ENCODE measurements at regions not wholly inside any gene's neighbourhood (a gene's known extent, or its start where the extent isn't known, plus 50 kb on each side); places are given as distances from the start of the nearest gene placed in this dataset.

DNA sequence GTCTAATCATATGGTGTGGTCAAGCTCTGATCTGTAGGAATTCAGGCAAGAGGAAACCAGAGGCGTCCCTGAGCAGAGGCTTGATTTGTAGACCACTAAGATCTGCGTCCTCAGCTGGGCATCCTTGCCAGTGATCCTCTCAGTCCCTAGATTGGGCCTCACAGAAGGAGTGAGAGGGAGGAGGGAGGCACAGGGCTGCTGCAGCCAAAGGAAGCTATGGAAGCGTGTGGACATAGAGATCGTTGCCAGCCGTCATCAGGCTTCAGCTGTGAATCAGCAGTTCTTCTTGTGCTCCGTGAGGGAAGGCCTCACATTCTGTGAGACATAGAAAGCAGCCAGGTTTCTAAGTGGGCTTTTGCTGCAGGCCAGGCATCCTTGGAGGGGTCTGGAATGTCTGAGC, 254.6 kb upstream of the KIRREL3 start:
- Histone ChIP-seq H3K27ac (no peak overlapping the region), H3K27me3 (no peaks in the 10 kb centered on the region), H3K4me3 (no peak overlapping the region), H3K4me1 (no peaks in the 10 kb centered on the region), H3K36me3 (no peaks in the 10 kb centered on the region), H3K9me3 (no peaks in the 10 kb centered on the region)
- TF ChIP-seq, protein P1, sequence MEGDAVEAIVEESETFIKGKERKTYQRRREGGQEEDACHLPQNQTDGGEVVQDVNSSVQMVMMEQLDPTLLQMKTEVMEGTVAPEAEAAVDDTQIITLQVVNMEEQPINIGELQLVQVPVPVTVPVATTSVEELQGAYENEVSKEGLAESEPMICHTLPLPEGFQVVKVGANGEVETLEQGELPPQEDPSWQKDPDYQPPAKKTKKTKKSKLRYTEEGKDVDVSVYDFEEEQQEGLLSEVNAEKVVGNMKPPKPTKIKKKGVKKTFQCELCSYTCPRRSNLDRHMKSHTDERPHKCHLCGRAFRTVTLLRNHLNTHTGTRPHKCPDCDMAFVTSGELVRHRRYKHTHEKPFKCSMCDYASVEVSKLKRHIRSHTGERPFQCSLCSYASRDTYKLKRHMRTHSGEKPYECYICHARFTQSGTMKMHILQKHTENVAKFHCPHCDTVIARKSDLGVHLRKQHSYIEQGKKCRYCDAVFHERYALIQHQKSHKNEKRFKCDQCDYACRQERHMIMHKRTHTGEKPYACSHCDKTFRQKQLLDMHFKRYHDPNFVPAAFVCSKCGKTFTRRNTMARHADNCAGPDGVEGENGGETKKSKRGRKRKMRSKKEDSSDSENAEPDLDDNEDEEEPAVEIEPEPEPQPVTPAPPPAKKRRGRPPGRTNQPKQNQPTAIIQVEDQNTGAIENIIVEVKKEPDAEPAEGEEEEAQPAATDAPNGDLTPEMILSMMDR (IDR thresholded peaks at IDR 0.05): no peak
- intact Hi-C loops (cut with DNase I): no loop called here
- DNase-seq (peak in 2 of 4 donors; percentile 3 to 32), ATAC-seq (no peak)

DNA sequence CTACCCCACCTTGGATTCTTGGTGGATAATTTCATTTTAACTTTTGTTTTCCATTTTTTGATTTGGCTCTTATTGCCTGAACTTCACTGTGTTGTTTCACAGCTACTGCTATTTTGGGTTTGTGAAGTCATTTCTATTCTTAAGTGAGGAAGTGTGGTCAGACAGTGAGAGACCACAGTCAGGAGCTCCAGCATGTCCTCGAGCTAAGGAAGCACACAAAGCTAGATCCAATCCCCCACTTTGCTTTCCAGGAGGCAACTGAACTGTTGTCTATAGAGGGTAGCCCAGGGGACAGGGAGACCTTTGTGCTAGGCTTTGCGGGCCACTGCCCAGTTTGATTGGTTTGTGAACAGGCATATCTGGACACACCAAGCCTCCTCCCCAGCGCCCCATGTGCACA, 251.8 kb upstream of the KIRREL3 start:
- H3K4me3 ChIP-seq: no peak overlapping the region
- ATAC-seq (no peak), DNase-seq (no peak)
- no peaks in the 10 kb centered on the region for H3K27me3 ChIP-seq
- no peaks in the 10 kb centered on the region for H3K9me3 ChIP-seq
- TF ChIP-seq, protein P1 (IDR thresholded peaks at IDR 0.05): no peak
- no peaks in the 10 kb centered on the region for H3K4me1 ChIP-seq
- intact Hi-C loops (cut with DNase I): no loop called here
- H3K27ac ChIP-seq: no peak overlapping the region
- H3K36me3 ChIP-seq: no peaks in the 10 kb centered on the region

DNA sequence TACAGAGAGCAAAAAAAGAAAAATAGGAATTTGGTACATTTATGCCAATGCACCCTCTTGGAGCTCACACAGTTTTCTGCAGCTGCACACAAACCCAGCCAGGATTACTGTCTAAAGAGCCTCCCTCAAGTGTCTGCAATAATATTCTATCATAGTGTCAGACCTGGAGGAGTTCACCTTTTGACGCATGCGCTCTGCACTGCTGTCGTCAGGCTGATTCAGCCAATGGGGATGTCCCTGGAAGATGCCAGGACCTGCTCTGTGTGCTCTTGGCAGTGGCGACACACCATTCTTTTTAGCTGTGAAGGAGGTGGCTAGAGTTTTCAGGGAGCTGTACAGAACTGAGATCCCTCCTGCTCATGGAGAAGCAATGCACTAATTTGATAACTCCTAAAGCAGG, 249.0 kb upstream of the KIRREL3 start:
- TF ChIP-seq, protein P1 (IDR thresholded peaks at IDR 0.05): no peak
- Histone ChIP-seq H3K9me3 (no peaks in the 10 kb centered on the region), H3K27me3 (no peaks in the 10 kb centered on the region), H3K4me3 (no peak overlapping the region), H3K4me1 (no peaks in the 10 kb centered on the region), H3K27ac (no peak overlapping the region), H3K36me3 (no peaks in the 10 kb centered on the region)
- intact Hi-C loops (cut with DNase I): no loop called here
- ATAC-seq: no peak
- no peak for DNase-seq

DNA sequence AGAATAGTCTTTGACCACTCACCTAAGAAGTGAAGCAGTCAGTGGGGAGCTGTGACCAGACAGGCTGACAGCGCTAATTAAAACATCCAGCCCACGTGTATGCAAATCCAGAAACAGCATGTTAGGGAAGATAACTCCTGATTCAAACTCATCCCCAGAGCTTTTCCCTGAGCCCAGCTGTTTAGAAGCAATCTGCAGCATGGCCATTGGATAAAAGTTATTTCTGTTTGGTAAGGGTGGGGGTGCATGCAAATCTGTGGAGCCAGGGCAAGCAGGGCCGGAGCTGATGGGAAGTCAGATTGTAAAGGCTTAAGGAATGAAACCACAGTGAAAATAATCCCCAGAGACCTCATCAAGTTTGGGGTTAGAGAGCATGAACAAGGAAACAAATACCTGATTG, 247.9 kb upstream of the KIRREL3 start:
- no peaks in the 10 kb centered on the region for H3K4me1 ChIP-seq
- no peak for ATAC-seq
- intact Hi-C loops (cut with DNase I): no loop called here
- TF ChIP-seq, protein P1 (IDR thresholded peaks at IDR 0.05): no peak
- no peak for DNase-seq
- no peak overlapping the region for H3K27ac ChIP-seq
- no peaks in the 10 kb centered on the region for H3K27me3 ChIP-seq
- no peaks in the 10 kb centered on the region for H3K36me3 ChIP-seq
- H3K4me3 ChIP-seq: no peak overlapping the region
- H3K9me3 ChIP-seq: no peaks in the 10 kb centered on the region

DNA sequence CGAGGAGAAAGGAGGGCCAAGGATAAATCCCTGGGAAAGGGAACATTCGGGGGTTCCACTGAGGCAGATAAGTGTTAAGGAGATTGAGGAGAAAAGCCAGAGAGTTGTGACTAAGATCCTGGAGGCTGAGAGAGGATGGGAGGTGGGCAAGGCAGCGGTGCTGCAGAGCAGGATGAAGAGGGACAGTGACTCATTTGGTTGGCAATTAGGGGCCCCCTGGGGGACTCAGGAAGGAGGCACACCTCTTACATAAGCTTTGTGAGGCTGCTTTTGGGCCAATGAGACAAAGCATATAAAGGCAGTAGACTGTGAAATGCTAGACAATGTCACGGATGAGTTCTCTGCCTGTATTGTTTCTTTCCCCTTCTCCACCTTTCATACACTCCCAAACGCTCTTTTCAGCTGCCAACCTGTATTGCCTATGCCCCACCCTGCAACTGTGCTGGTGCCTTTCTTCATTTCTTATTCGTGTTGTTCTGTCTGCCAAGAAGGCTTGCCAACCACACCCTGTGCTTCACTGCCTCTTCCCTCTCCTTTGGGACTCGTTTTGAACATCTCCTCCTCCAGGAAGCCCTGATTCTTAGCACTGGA, 246.8 kb upstream of the KIRREL3 start:
- Histone ChIP-seq H3K27me3 (no peaks in the 10 kb centered on the region), H3K9me3 (no peaks in the 10 kb centered on the region), H3K27ac (no peak overlapping the region), H3K4me1 (no peaks in the 10 kb centered on the region), H3K36me3 (no peaks in the 10 kb centered on the region), H3K4me3 (no peak overlapping the region)
- DNase-seq: no peak
- ATAC-seq: no peak
- TF ChIP-seq, protein P1 (IDR thresholded peaks at IDR 0.05): no peak
- intact Hi-C loops (cut with DNase I): no loop called here
